ENCODE measurements at regions not wholly inside any gene's neighbourhood (a gene's known extent, or its start where the extent isn't known, plus 50 kb on each side); places are given as distances from the start of the nearest gene placed in this dataset.

DNA sequence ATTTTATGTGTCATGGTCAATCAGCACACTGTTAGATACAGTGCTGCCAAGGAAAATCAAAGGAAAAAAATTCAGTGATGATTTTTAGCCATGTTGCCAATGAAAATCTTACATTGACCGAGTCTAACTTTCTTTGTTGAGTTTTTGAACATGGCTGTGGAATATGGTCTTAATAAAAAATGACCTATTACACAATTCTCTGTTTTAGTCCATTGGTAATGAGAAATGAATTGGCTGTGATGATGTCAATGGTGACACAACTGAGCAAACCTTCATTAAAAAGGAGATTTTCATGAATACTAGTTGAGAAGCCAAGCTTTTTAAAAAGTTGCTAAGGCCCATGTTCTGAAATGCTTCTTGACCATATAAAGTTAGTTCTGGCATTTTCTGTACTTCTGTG lies 225.9 kb upstream of the GYPA start:
- TF ChIP-seq POLR2A (IDR thresholded peaks at IDR 0.05): no peak
- TF ChIP-seq, protein P1, sequence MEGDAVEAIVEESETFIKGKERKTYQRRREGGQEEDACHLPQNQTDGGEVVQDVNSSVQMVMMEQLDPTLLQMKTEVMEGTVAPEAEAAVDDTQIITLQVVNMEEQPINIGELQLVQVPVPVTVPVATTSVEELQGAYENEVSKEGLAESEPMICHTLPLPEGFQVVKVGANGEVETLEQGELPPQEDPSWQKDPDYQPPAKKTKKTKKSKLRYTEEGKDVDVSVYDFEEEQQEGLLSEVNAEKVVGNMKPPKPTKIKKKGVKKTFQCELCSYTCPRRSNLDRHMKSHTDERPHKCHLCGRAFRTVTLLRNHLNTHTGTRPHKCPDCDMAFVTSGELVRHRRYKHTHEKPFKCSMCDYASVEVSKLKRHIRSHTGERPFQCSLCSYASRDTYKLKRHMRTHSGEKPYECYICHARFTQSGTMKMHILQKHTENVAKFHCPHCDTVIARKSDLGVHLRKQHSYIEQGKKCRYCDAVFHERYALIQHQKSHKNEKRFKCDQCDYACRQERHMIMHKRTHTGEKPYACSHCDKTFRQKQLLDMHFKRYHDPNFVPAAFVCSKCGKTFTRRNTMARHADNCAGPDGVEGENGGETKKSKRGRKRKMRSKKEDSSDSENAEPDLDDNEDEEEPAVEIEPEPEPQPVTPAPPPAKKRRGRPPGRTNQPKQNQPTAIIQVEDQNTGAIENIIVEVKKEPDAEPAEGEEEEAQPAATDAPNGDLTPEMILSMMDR (IDR thresholded peaks at IDR 0.05): no peak

Data from lower leg skin (tissue), 3 donors.